Pancreas (tissue), 10 donors: ENCODE measurements at regions not wholly inside any gene's neighbourhood (a gene's known extent, or its start where the extent isn't known, plus 50 kb on each side); places are given as distances from the start of the nearest gene placed in this dataset.

ENCODE experiments used
- ATAC-seq, 4 donors: fragments of 200-7000 bp; cut with Tn5 transposase; one replicate each; pipeline versions ENCODE4 v1.8.0 to v1.9.1; 2020; ENCODE audit warnings: mild to moderate bottlenecking in 4 of 4, moderate library complexity in 4 of 4
- DNase-seq, 6 donors: peaks; one replicate each; pipeline ENCODE4 v3.0.0-alpha.2; 2020
- FAIRE-seq: peaks from 2 replicates; lab custom pipeline; 2012; peaks lifted over from hg19 to GRCh38; lab: Jason Lieb, UNC
- H3K27ac ChIP-seq, 4 donors: fragments of 200-600 bp; sonication (generic); 1 replicate in 3 of 4; 2 replicates in 1 of 4; pipeline versions ENCODE4 v1.5.0 to v1.8.0; 2020
- H3K27me3 ChIP-seq, 4 donors: fragments of 200-600 bp; one replicate each; pipeline ENCODE4 v1.8.0; 2021
- H3K36me3 ChIP-seq, 3 donors: fragments of 200-600 bp; sonication (generic) in 1 of 3; one replicate each; pipeline versions ENCODE4 v1.5.0 to v1.8.0; 2020 to 2021
- H3K4me1 ChIP-seq, 3 donors: fragments of 200-600 bp; one replicate each; pipeline ENCODE4 v1.8.0; 2021
- H3K4me3 ChIP-seq, 4 donors: fragments of 200-600 bp; sonication (generic) in 2 of 4; one replicate each; pipeline versions ENCODE4 v1.5.0 to v1.8.0; 2020 to 2021
- H3K9me3 ChIP-seq, 4 donors: fragments of 200-600 bp; one replicate each; pipeline ENCODE4 v1.8.0; 2021
- CTCF ChIP-seq, 4 donors: fragments of 200-600 bp; sonication (generic) in 3 of 4; IDR thresholded peaks; one replicate each; pipeline versions ENCODE4 v1.5.0 to v1.8.0; 2021; ENCODE audit warnings: antibody characterized with exemption in 4 of 4
- WGBS, 2 donors: extraction: QIAGEN DNeasy Blood & Tissue Kit; methylation state at CpG; one replicate each; pipeline ENCODE4 v1.1.7; 2013; 5-methylcytosine and 5-hydroxymethylcytosine counted together
- intact Hi-C, 3 donors: fragments of 100-400 bp; cut with DNase I; formaldehyde crosslinking; loops; one replicate each; pipeline versions ENCODE4 v1.11.1 to v1.14.2; 2022
- donor health status: healthy with polysubstance abuse.
- donor health status: DM: no; HTN: no; CAD: no; lungs with moderate emphysema.
- donor health status: DM: no; HTN: no; CAD: no.
- donor health status: control.
- donor health status: control.
- donor health status: Bipolar disorder and iron deficiency.
- donor health status: DM: yes; HTN: yes; CAD: no.
- donor health status: DM: no; HTN: no; CAD: no.
- donor health status: DM: no; HTN: no; CAD: no.
- donor health status: DM: yes; HTN: yes; CAD: no.

DNA sequence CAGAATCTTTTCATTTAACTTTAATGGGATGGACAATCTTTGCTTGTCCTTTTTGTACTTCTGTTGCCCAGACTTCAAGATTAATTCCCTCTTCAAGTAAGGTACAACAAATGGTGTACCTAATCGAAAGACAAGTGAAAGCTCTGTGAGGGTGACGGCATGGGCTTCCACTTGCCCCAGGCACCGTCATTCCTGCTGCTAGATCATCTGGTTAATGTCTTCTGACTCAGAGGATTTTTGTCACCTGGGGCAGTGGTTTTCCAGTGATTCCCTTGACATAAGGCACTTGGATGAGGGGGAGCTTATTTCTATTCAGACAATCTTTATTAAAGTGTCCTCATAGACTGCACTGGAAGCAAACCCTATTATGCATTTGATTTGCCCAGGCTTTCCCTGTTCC, 977.0 kb upstream of the AMELY start:
- Histone ChIP-seq H3K36me3 (no peaks in the 10 kb centered on the region), H3K4me1 (no peaks in the 10 kb centered on the region), H3K27me3 (no peaks in the 10 kb centered on the region), H3K4me3 (no peak overlapping the region), H3K9me3 (no peaks in the 10 kb centered on the region), H3K27ac (no peak overlapping the region)
- DNase-seq = no peak
- WGBS, 2 donors = 90% methylated on average over 3 of the region's 3 CpGs; no CpG with 5 or more reads in 1 of the 2 donors
- no peak for FAIRE-seq
- ATAC-seq = no peak
- no peak for TF ChIP-seq CTCF (IDR thresholded peaks at IDR 0.05)
- intact Hi-C loops = no loop called here

DNA sequence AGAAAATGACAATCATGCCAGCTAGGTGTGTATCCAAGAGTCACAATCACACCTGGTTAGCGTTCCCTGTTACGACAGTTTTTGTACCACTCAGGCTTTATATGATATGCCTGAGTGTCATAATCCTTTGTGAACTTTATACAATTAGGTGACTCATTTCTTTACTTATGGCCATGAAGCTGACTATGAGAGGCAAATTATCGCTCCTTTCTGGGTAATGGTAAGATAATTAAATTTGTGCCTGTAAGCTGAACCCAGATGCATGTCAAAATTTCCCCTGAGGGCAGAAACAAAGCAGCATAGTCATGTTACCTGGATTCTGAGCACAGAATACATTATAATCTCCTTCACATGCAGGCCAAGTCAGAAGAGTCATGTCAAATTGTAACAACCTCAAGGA, 970.1 kb upstream of the AMELY start:
- no peaks in the 10 kb centered on the region for H3K27me3 ChIP-seq
- H3K36me3 ChIP-seq = no peaks in the 10 kb centered on the region
- intact Hi-C loops = no loop called here
- FAIRE-seq (no peak), ATAC-seq (no peak), DNase-seq (no peak)
- H3K4me3 ChIP-seq = no peak overlapping the region
- no peak overlapping the region for H3K27ac ChIP-seq
- TF ChIP-seq CTCF (IDR thresholded peaks at IDR 0.05) = no peak
- WGBS, 2 donors = 87% methylated on average over 3 of the region's 3 CpGs; no CpG with 5 or more reads in 1 of the 2 donors
- no peaks in the 10 kb centered on the region for H3K9me3 ChIP-seq
- H3K4me1 ChIP-seq = no peaks in the 10 kb centered on the region

GRCh38 chrY:7879245-7879644, 967.7 kb upstream of the AMELY start:
- Histone ChIP-seq H3K27ac (no peak overlapping the region), H3K4me1 (no peaks in the 10 kb centered on the region), H3K27me3 (no peaks in the 10 kb centered on the region), H3K4me3 (no peak overlapping the region), H3K36me3 (no peaks in the 10 kb centered on the region), H3K9me3 (no peaks in the 10 kb centered on the region)
- ATAC-seq = no peak
- 68% methylated on average over 4 of the region's 4 CpGs; no CpG with 5 or more reads in 1 of the 2 donors for WGBS, 2 donors
- TF ChIP-seq CTCF (IDR thresholded peaks at IDR 0.05) = no peak
- intact Hi-C loops = no loop called here
- FAIRE-seq = no peak
- DNase-seq = no peak

GRCh38 chrY:7878719-7879118, 967.2 kb upstream of the AMELY start:
- H3K36me3 ChIP-seq = no peaks in the 10 kb centered on the region
- H3K27ac ChIP-seq = no peak overlapping the region
- no peak for TF ChIP-seq CTCF (IDR thresholded peaks at IDR 0.05)
- no peaks in the 10 kb centered on the region for H3K9me3 ChIP-seq
- intact Hi-C loops = no loop called here
- FAIRE-seq = no peak
- no peak overlapping the region for H3K4me3 ChIP-seq
- 95% methylated on average over 1 of the region's 1 CpG; no CpG with 5 or more reads in 1 of the 2 donors for WGBS, 2 donors
- ATAC-seq = no peak
- H3K4me1 ChIP-seq = no peaks in the 10 kb centered on the region
- no peak for DNase-seq
- no peaks in the 10 kb centered on the region for H3K27me3 ChIP-seq

DNA sequence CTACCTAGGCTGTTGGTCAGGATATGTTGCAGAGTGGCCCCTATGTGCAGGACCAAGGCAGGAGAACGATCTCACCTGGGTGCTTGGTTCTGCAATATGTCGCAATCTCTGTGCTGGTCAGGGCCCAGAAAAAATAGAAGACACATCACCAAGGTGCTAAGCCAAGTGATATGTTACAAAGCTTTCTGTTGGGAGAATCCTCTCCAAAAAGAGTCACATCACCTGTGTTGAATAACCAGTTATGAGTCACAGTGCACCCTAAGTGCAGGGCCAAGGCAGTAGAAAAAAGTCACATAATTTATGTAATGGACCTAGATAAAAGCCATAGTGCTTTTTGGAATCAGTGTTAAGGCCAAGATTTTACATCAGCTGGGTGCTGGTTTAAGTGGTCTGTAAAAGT, 965.9 kb upstream of the AMELY start:
- no peaks in the 10 kb centered on the region for H3K36me3 ChIP-seq
- no peak for ATAC-seq
- H3K4me1 ChIP-seq = no peaks in the 10 kb centered on the region
- no peak for TF ChIP-seq CTCF (IDR thresholded peaks at IDR 0.05)
- 85% methylated on average over 2 of the region's 2 CpGs; no CpG with 5 or more reads in 1 of the 2 donors for WGBS, 2 donors
- intact Hi-C loops = no loop called here
- no peaks in the 10 kb centered on the region for H3K9me3 ChIP-seq
- no peak for FAIRE-seq
- no peak overlapping the region for H3K27ac ChIP-seq
- no peaks in the 10 kb centered on the region for H3K27me3 ChIP-seq
- H3K4me3 ChIP-seq = no peak overlapping the region
- DNase-seq = no peak
